OCI-LY7 (cell line): ENCODE measurements at regions not wholly inside any gene's neighbourhood (a gene's known extent, or its start where the extent isn't known, plus 50 kb on each side); places are given as distances from the start of the nearest gene placed in this dataset.

Source experiments
- BruUV-seq: library from RNA; stranded (reverse); fragments of 400-500 nt; replicated peaks from 2 replicates; lab custom pipeline; 2021; lab: Mats Ljungman, UMichigan
- CTCF ChIA-PET: fragments of 300-600 bp; sonication (Branson Sonifier 250); formaldehyde crosslinking; loops from one replicate; lab custom pipeline; 2022; ENCODE audit warnings: antibody characterized with exemption; ENCODE audit not compliant: unreplicated experiment; lab: Charles Lee
- POLR2A ChIA-PET: fragments of 300-600 bp; sonication (Branson Sonifier 250); formaldehyde crosslinking; loops from one replicate; lab custom pipeline; 2022; ENCODE audit warnings: antibody characterized with exemption; lab: Charles Lee
- DNase-seq: peaks from one replicate; pipeline ENCODE4 v3.0.0-alpha.2; 2015; ENCODE audit warnings: low spot score
- H2AFZ ChIP-seq: fragments of 200-600 bp; sonication (generic), shearing (Covaris generic); 2 replicates; pipeline ENCODE4 v1.6.1; 2014; ENCODE audit warnings: mild to moderate bottlenecking, antibody characterized with exemption, low read length, moderate library complexity
- H3K27ac ChIP-seq: fragments of 200-600 bp; sonication (generic); 2 replicates; pipeline ENCODE4 v1.5.1; 2014; ENCODE audit warnings: mixed run types, low read depth, mild to moderate bottlenecking, moderate library complexity, low read length, inconsistent platforms; ENCODE audit not compliant: poor library complexity, severe bottlenecking
- H3K36me3 ChIP-seq: fragments of 200-600 bp; sonication (generic); 2 replicates; pipeline ENCODE4 v1.6.1; 2014; ENCODE audit warnings: mild to moderate bottlenecking, antibody characterized with exemption, low read length, moderate library complexity, mixed read lengths; ENCODE audit not compliant: insufficient read depth
- H3K4me1 ChIP-seq: fragments of 200-600 bp; sonication (generic); 2 replicates; pipeline ENCODE4 v1.5.1; 2014; ENCODE audit warnings: mild to moderate bottlenecking, low read length; ENCODE audit not compliant: insufficient read depth, poor library complexity, severe bottlenecking
- H3K4me2 ChIP-seq: fragments of 200-600 bp; sonication (generic); 2 replicates; pipeline ENCODE4 v1.6.1; 2014; ENCODE audit warnings: mild to moderate bottlenecking, low read length
- H3K4me3 ChIP-seq: fragments of 200-600 bp; sonication (generic); 2 replicates; pipeline ENCODE4 v1.5.1; 2014; ENCODE audit warnings: mild to moderate bottlenecking, low read depth, low read length; ENCODE audit not compliant: poor library complexity, severe bottlenecking
- H3K79me2 ChIP-seq: fragments of 200-600 bp; sonication (generic); 2 replicates; pipeline ENCODE4 v1.6.1; 2016; ENCODE audit warnings: low read depth, mild to moderate bottlenecking, low read length, moderate library complexity, mixed read lengths; ENCODE audit not compliant: insufficient read depth
- H3K9me2 ChIP-seq: fragments of 200-600 bp; sonication (generic); 2 replicates; pipeline ENCODE4 v1.6.1; 2016; ENCODE audit warnings: mild to moderate bottlenecking, low read length, mixed read lengths; ENCODE audit not compliant: insufficient read depth
- H3K9me3 ChIP-seq: fragments of 200-600 bp; sonication (generic); 2 replicates; pipeline ENCODE4 v1.6.1; 2014; ENCODE audit warnings: mild to moderate bottlenecking, mixed run types, low read length, mixed read lengths
- H4K20me1 ChIP-seq: fragments of 200-600 bp; sonication (generic); 2 replicates; pipeline ENCODE4 v1.6.1; 2014; ENCODE audit warnings: mild to moderate bottlenecking, antibody characterized with exemption, low read length, moderate library complexity, mixed read lengths; ENCODE audit not compliant: insufficient read depth
- EZH2phosphoT487 ChIP-seq: fragments of 200-600 bp; sonication (generic); IDR thresholded peaks from 2 replicates; pipeline ENCODE4 v1.6.1; 2018; ENCODE audit warnings: low read depth, borderline replicate concordance, mild to moderate bottlenecking, mixed run types, antibody characterized with exemption, low read length, moderate library complexity, mixed read lengths
- intact Hi-C: fragments of 100-400 bp; cut with micrococcal nuclease; formaldehyde crosslinking; loops from one replicate; pipeline ENCODE4 v1.10.0; 2022; ENCODE audit not compliant: unreplicated experiment
- TF ChIP-seq, protein P1 (sequence below): fragments of 200-600 bp; sonication (generic); conservative IDR thresholded peaks from 2 replicates; pipeline ENCODE4 v1.5.1; 2014; ENCODE audit warnings: mild to moderate bottlenecking, antibody characterized with exemption, low read length, moderate library complexity, mixed read lengths

DNA sequence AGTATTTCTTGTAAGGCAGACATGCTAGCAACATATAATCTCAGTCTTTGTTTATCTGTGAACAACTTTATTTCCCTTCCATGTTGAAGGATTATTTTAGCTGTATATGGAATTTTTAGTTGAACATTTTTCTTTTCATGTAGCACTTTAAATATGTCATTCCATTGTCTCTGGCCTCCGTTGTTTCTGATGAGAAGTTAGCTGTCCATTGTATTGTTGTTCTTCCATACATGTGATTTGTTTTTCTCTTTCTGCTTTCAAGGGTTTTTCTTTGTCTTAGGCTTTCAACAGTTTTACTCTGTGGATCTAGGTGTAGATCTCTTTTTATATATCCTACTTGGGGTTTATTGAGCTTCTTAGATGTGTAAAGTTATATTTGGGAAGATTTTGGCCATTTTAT is 66.3 kb upstream of the COMTD1 start:
- no peaks in the 10 kb centered on the region for H3K36me3 ChIP-seq
- no peak for DNase-seq
- intact Hi-C loops, result no loop called here
- BruUV-seq, result no TSS peak
- no peaks in the 10 kb centered on the region for H3K79me2 ChIP-seq
- no peaks in the 10 kb centered on the region for H3K9me2 ChIP-seq
- no peaks in the 10 kb centered on the region for H3K4me1 ChIP-seq
- POLR2A ChIA-PET, result interaction anchor here (1.1 kb wide), 1 partner anchor 11 kb away, joined by 3 read pairs; no protein-coding TSS in a partner anchor
- no peaks in the 10 kb centered on the region for H4K20me1 ChIP-seq
- no peak overlapping the region for H3K27ac ChIP-seq
- H3K4me3 ChIP-seq, result no peak overlapping the region
- 0 out of 2 replicates have a peak, but pooled peaks cover 5% of the 10 kb centered on the region for H3K9me3 ChIP-seq
- CTCF ChIA-PET, result no interaction called here
- H3K4me2 ChIP-seq, result no peak overlapping the region
- TF ChIP-seq, protein P1, sequence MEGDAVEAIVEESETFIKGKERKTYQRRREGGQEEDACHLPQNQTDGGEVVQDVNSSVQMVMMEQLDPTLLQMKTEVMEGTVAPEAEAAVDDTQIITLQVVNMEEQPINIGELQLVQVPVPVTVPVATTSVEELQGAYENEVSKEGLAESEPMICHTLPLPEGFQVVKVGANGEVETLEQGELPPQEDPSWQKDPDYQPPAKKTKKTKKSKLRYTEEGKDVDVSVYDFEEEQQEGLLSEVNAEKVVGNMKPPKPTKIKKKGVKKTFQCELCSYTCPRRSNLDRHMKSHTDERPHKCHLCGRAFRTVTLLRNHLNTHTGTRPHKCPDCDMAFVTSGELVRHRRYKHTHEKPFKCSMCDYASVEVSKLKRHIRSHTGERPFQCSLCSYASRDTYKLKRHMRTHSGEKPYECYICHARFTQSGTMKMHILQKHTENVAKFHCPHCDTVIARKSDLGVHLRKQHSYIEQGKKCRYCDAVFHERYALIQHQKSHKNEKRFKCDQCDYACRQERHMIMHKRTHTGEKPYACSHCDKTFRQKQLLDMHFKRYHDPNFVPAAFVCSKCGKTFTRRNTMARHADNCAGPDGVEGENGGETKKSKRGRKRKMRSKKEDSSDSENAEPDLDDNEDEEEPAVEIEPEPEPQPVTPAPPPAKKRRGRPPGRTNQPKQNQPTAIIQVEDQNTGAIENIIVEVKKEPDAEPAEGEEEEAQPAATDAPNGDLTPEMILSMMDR, result no peak
- no peak for TF ChIP-seq EZH2phosphoT487
- no peak overlapping the region for H2AFZ ChIP-seq

DNA sequence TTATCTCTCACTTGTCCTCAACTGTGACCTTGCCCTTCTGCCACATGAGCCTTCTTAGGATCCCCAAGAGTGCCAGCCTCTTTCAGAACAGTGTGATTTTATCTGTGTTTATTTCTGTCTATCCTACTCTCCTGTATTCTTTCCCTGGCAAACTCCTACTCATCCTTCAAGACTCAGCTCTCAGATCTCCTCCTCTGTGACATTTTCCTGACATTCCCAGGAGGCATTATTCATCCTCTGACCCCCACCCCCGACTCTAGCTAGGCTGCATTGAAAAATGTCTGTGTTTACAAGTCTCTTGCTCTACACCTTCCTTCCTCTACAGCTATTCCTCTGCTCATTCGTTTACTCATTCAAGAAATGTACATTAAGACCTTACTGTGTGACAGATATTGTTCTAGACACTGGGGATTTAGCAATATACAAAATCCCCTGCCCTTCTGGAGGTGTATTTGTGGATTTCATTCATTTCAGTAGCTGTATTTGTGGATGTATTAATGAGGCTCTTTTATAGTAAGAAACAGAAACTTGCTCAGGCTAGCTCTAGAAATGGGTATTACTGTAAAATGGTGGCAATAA is 61.4 kb upstream of the COMTD1 start:
- Histone ChIP-seq H3K4me1 (no peaks in the 10 kb centered on the region), H2AFZ (no peak overlapping the region), H3K27ac (no peak overlapping the region), H3K36me3 (no peaks in the 10 kb centered on the region), H3K4me3 (no peak overlapping the region), H3K79me2 (no peaks in the 10 kb centered on the region), H3K9me3 (0 out of 2 replicates have a peak, but pooled peaks cover 1% of the 10 kb centered on the region), H3K4me2 (no peak overlapping the region), H3K9me2 (no peaks in the 10 kb centered on the region), H4K20me1 (no peaks in the 10 kb centered on the region)
- no peak for DNase-seq
- ChIA-PET POLR2A (no interaction called here), CTCF (no interaction called here)
- TF ChIP-seq EZH2phosphoT487, result no peak
- TF ChIP-seq, protein P1, result no peak
- BruUV-seq, result no TSS peak
- intact Hi-C loops, result no loop called here

DNA sequence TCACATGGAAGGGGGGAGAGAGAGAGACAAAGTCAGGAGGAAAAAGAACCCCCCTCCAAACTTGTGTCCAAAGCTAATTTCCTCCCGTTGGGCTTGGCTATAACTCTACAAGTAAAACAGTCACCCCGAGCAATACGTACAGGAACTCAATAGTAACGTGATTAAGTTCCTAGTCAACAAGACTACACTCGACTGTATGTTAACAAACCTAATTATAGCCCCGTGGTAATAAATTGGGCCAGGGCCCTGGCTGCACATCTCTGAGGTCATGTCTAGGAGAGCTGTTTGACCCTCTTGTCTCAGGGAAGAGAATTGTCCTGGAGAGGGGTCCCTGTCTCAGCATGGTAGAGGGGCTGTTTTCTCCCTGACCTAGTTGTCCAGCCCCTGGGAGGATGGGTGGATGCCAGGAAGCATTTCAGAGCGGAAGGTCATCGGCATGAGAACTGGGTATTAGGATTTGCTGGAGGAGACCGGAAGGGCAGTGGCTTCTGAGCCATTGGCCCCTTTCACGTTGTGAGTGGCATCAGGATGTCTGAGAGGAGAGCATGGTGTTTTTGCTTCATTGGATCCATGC is 60.2 kb upstream of the COMTD1 start:
- H3K9me3 ChIP-seq, result no peaks in the 10 kb centered on the region
- H3K9me2 ChIP-seq, result no peaks in the 10 kb centered on the region
- H4K20me1 ChIP-seq, result no peaks in the 10 kb centered on the region
- no TSS peak for BruUV-seq
- H3K4me1 ChIP-seq, result no peaks in the 10 kb centered on the region
- H3K79me2 ChIP-seq, result no peaks in the 10 kb centered on the region
- ChIA-PET CTCF (no interaction called here), POLR2A (no interaction called here)
- no peak overlapping the region for H3K4me2 ChIP-seq
- H3K4me3 ChIP-seq, result no peak overlapping the region
- TF ChIP-seq EZH2phosphoT487, result no peak
- TF ChIP-seq, protein P1, result no peak
- no peak overlapping the region for H3K27ac ChIP-seq
- DNase-seq, result no peak
- no peaks in the 10 kb centered on the region for H3K36me3 ChIP-seq
- intact Hi-C loops, result no loop called here
- H2AFZ ChIP-seq, result no peak overlapping the region
